ENCODE measurements at regions not wholly inside any gene's neighbourhood (a gene's known extent, or its start where the extent isn't known, plus 50 kb on each side); places are given as distances from the start of the nearest gene placed in this dataset.

- TF ChIP-seq, protein P1, sequence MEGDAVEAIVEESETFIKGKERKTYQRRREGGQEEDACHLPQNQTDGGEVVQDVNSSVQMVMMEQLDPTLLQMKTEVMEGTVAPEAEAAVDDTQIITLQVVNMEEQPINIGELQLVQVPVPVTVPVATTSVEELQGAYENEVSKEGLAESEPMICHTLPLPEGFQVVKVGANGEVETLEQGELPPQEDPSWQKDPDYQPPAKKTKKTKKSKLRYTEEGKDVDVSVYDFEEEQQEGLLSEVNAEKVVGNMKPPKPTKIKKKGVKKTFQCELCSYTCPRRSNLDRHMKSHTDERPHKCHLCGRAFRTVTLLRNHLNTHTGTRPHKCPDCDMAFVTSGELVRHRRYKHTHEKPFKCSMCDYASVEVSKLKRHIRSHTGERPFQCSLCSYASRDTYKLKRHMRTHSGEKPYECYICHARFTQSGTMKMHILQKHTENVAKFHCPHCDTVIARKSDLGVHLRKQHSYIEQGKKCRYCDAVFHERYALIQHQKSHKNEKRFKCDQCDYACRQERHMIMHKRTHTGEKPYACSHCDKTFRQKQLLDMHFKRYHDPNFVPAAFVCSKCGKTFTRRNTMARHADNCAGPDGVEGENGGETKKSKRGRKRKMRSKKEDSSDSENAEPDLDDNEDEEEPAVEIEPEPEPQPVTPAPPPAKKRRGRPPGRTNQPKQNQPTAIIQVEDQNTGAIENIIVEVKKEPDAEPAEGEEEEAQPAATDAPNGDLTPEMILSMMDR (conservative IDR thresholded peaks at IDR 0.05), result no peak
- Histone ChIP-seq H4K8ac (replicated peaks; ENCODE audit: insufficient read length, low read depth, low read length) (no peak overlapping the region), H3K9ac (ENCODE audit: extremely low read depth, insufficient read length, low read length) (no peak overlapping the region), H3K4me2 (ENCODE audit: insufficient read depth, insufficient read length, low read length) (no peak overlapping the region), H3K4me1 (ENCODE audit: insufficient read depth, low read length) (no peaks in the 10 kb centered on the region), H3K9me3 (ENCODE audit: control insufficient read depth, low read depth, low read length) (no peaks in the 10 kb centered on the region), H2AK5ac (ENCODE audit: insufficient read length, low read length) (no peak overlapping the region), H2BK15ac (ENCODE audit: low read depth, low read length) (no peak overlapping the region), H4K20me1 (ENCODE audit: control insufficient read depth, insufficient read depth, insufficient read length) (no peaks in the 10 kb centered on the region), H2BK12ac (ENCODE audit: insufficient read length, low read depth, low read length) (no peak overlapping the region), H3K23me2 (ENCODE audit: insufficient read length, low read depth, low read length, poor library complexity, severe bottlenecking) (no peaks in the 10 kb centered on the region), H2BK120ac (ENCODE audit: low read depth, low read length, poor library complexity, severe bottlenecking) (no peak overlapping the region), H3T11ph (ENCODE audit: low read length) (no peak overlapping the region), H3K23ac (ENCODE audit: insufficient read length, low read depth, low read length) (no peak overlapping the region), H2BK5ac (ENCODE audit: insufficient read length, low read length) (no peak overlapping the region), H4K91ac (ENCODE audit: insufficient read length, low read depth, low read length) (no peak overlapping the region), H3K4ac (ENCODE audit: low read depth, low read length) (no peak overlapping the region), H3K79me1 (ENCODE audit: insufficient read depth, low read depth, low read length, poor library complexity, severe bottlenecking) (no peaks in the 10 kb centered on the region), H3K18ac (ENCODE audit: insufficient read length, low read depth, low read length) (no peak overlapping the region), H3K14ac (ENCODE audit: insufficient read depth, low read length) (no peak overlapping the region), H2BK20ac (ENCODE audit: low read depth, low read length, poor library complexity, severe bottlenecking) (no peak overlapping the region), H3K27me3 (ENCODE audit: insufficient read depth, low read length) (no peaks in the 10 kb centered on the region), H3K27ac (ENCODE audit: insufficient read length, low read depth, low read length) (no peak overlapping the region), H3K56ac (ENCODE audit: insufficient read length, low read depth, low read length) (no peak overlapping the region), H4K5ac (ENCODE audit: insufficient read length, low read depth, low read length) (no peak overlapping the region), H3K79me2 (ENCODE audit: insufficient read depth, low read length) (no peaks in the 10 kb centered on the region), H2AFZ (ENCODE audit: low read length) (no peak overlapping the region)
- Mint-ChIP-seq H3K27me3 (ENCODE audit: low read depth) (no peaks in the 10 kb centered on the region; the same call in 1 of the 2 replicates), H3K36me3 (ENCODE audit: insufficient read depth in 1 of 3, low read depth in 3 of 3) (no peaks in the 10 kb centered on the region; a peak in 1 of 7 replicates), H3K4me3 (no peak overlapping the region), H3K27ac (no peak overlapping the region), H3K9me3 (no peaks in the 10 kb centered on the region; a peak in 3 of 5 replicates), H3K4me1 (peaks cover 0 to 4% of the 10 kb centered on the region in 2 experiments; a peak in 3 of 4 replicates)
- DNase-seq, result no peak
- WGBS (ENCODE audit: extremely low coverage, insufficient read length, low lambda C conversion rate), result no CpG with 5 or more reads among the region's 2 CpGs
These were observed 1158.6 kb upstream of the CDH6 start for GRCh38 chr5:30034870-30035269.

Data from H9 (cell line).